Calu3 (cell line): ENCODE measurements at regions not wholly inside any gene's neighbourhood (a gene's known extent, or its start where the extent isn't known, plus 50 kb on each side); places are given as distances from the start of the nearest gene placed in this dataset.

Source experiments
- BruUV-seq: library from RNA; stranded (reverse); fragments of 400-500 nt; replicated peaks from 2 replicates; lab custom pipeline; 2021; lab: Mats Ljungman, UMichigan
- CTCF ChIA-PET: fragments of 300-600 bp; sonication (Branson Sonifier 250); formaldehyde crosslinking; loops from one replicate; lab custom pipeline; 2022; ENCODE audit warnings: antibody characterized with exemption; lab: Charles Lee
- DNase-seq: peaks from one replicate; pipeline ENCODE4 v3.0.0; 2022
- H3K27ac Mint-ChIP-seq: one replicate; pipeline ENCODE4 v1.8.0; 2022; ENCODE audit warnings: mixed read lengths; ENCODE audit not compliant: unreplicated experiment
- H3K27me3 Mint-ChIP-seq: one replicate; pipeline ENCODE4 v1.8.0; 2022; ENCODE audit warnings: mixed read lengths; ENCODE audit not compliant: unreplicated experiment
- H3K36me3 Mint-ChIP-seq: one replicate; pipeline ENCODE4 v1.8.0; 2022; ENCODE audit warnings: mild to moderate bottlenecking, moderate library complexity, mixed read lengths; ENCODE audit not compliant: insufficient read depth, unreplicated experiment
- H3K4me1 Mint-ChIP-seq: one replicate; pipeline ENCODE4 v1.8.0; 2022; ENCODE audit warnings: mild to moderate bottlenecking, low read depth, mixed read lengths; ENCODE audit not compliant: unreplicated experiment
- H3K4me3 Mint-ChIP-seq: one replicate; pipeline ENCODE4 v1.8.0; 2022; ENCODE audit warnings: mild to moderate bottlenecking, low read depth, moderate library complexity, mixed read lengths; ENCODE audit not compliant: unreplicated experiment
- H3K9me3 Mint-ChIP-seq: one replicate; pipeline ENCODE4 v1.8.0; 2022; ENCODE audit warnings: low read depth, mixed read lengths; ENCODE audit not compliant: unreplicated experiment
- CTCF ChIP-seq: fragments of 200-600 bp; IDR thresholded peaks from one replicate; pipeline ENCODE4 v1.8.0; 2022; ENCODE audit warnings: antibody characterized with exemption; ENCODE audit not compliant: unreplicated experiment
- intact Hi-C: fragments of 100-400 bp; cut with micrococcal nuclease; formaldehyde crosslinking; loops from one replicate; pipeline ENCODE4 v1.10.0; 2022; ENCODE audit not compliant: unreplicated experiment

GRCh38 chr17:53141280-53141679 is 681.4 kb upstream of the KIF2B start:
- H3K27me3 Mint-ChIP-seq = no peaks in the 10 kb centered on the region
- CTCF ChIA-PET = no interaction called here
- H3K27ac Mint-ChIP-seq = no peak overlapping the region
- no peak for DNase-seq
- H3K4me3 Mint-ChIP-seq = no peak overlapping the region
- BruUV-seq = no TSS peak
- H3K4me1 Mint-ChIP-seq = no peaks in the 10 kb centered on the region
- H3K9me3 Mint-ChIP-seq = no peaks in the 10 kb centered on the region
- no peaks in the 10 kb centered on the region for H3K36me3 Mint-ChIP-seq
- TF ChIP-seq CTCF = no peak
- intact Hi-C loops = no loop called here

GRCh38 chr17:53137869-53138268 is 684.9 kb upstream of the KIF2B start:
- no peaks in the 10 kb centered on the region for H3K9me3 Mint-ChIP-seq
- BruUV-seq = no TSS peak
- no peaks in the 10 kb centered on the region for H3K4me1 Mint-ChIP-seq
- DNase-seq = no peak
- no peak overlapping the region for H3K27ac Mint-ChIP-seq
- no peaks in the 10 kb centered on the region for H3K27me3 Mint-ChIP-seq
- no peak for TF ChIP-seq CTCF
- no peak overlapping the region for H3K4me3 Mint-ChIP-seq
- H3K36me3 Mint-ChIP-seq = no peaks in the 10 kb centered on the region
- intact Hi-C loops = loop anchor here (5.0 kb wide), 1 partner anchor 371 kb away; no protein-coding TSS in a partner anchor
- CTCF ChIA-PET = no interaction called here

- no peaks in the 10 kb centered on the region for H3K27me3 Mint-ChIP-seq
- TF ChIP-seq CTCF = no peak
- CTCF ChIA-PET = no interaction called here
Observed at GRCh38 chr17:53135969-53136368, 686.8 kb upstream of the KIF2B start.

GRCh38 chr17:53134548-53134947 is 688.2 kb upstream of the KIF2B start:
- Mint-ChIP-seq H3K27me3 (no peaks in the 10 kb centered on the region), H3K27ac (no peak overlapping the region), H3K36me3 (no peaks in the 10 kb centered on the region), H3K4me3 (no peak overlapping the region), H3K4me1 (no peaks in the 10 kb centered on the region), H3K9me3 (no peaks in the 10 kb centered on the region)
- CTCF ChIA-PET = no interaction called here
- intact Hi-C loops = no loop called here
- BruUV-seq = no TSS peak
- no peak for TF ChIP-seq CTCF
- no peak for DNase-seq

More at GRCh38 chr17:53135969-53136368, 686.8 kb upstream of the KIF2B start:
- DNase-seq = no peak
- Mint-ChIP-seq H3K36me3 (no peaks in the 10 kb centered on the region), H3K4me1 (no peaks in the 10 kb centered on the region), H3K4me3 (no peak overlapping the region), H3K27ac (no peak overlapping the region), H3K9me3 (no peaks in the 10 kb centered on the region)
- intact Hi-C loops = loop anchor here (5.0 kb wide), 1 partner anchor 369 kb away; no protein-coding TSS in a partner anchor
- no TSS peak for BruUV-seq
